Endothelial cell of umbilical vein (primary cell): ENCODE measurements at regions not wholly inside any gene's neighbourhood (a gene's known extent, or its start where the extent isn't known, plus 50 kb on each side); places are given as distances from the start of the nearest gene placed in this dataset.

Experiments
- BruUV-seq: library from RNA; stranded (reverse); fragments of 400-500 nt; replicated peaks from 2 replicates; lab custom pipeline; 2021; lab: Mats Ljungman, UMichigan
- CTCF ChIA-PET: fragments of 300-600, 350-600 bp; sonication (Branson Sonifier 250); formaldehyde crosslinking; loops from one replicate; lab custom pipeline; 2021; ENCODE audit warnings: antibody characterized with exemption, inconsistent platforms; lab: Charles Lee
- POLR2A ChIA-PET: fragments of 300-600, 350-600 bp; sonication (Branson Sonifier 250); formaldehyde crosslinking; loops from one replicate; lab custom pipeline; 2021; ENCODE audit warnings: antibody characterized with exemption, inconsistent platforms; lab: Charles Lee
- DNase-seq: peaks from one replicate; pipeline ENCODE4 v3.0.0-alpha.2; 2011; ENCODE audit warnings: low read depth, low spot score
- FAIRE-seq: peaks from 2 replicates; lab custom pipeline; 2011; peaks lifted over from hg19 to GRCh38; lab: Jason Lieb, UNC
- H2AFZ ChIP-seq: 2 replicates; pipeline ENCODE4 v1.6.0; 2012; ENCODE audit warnings: low read depth, low read length, control low read depth, inconsistent platforms
- H3K27ac ChIP-seq: 2 replicates; pipeline ENCODE4 v1.5.1; 2011; ENCODE audit warnings: low read depth, mild to moderate bottlenecking, control low read depth, low read length, moderate library complexity; ENCODE audit not compliant: insufficient read depth
- H3K27me3 ChIP-seq, 2 experiments: 2 replicates each; pipeline versions ENCODE4 v1.6.0 to v1.6.1; 2011; ENCODE audit warnings: low read length in 2 of 2, mixed read lengths in 1 of 2; ENCODE audit not compliant: control insufficient read depth in 2 of 2, insufficient read depth in 2 of 2
- H3K36me3 ChIP-seq, 2 experiments: 2 replicates in 1 of 2; 3 replicates in 1 of 2; pipeline ENCODE4 v1.5.1; 2011; ENCODE audit warnings: low read length in 2 of 2, mild to moderate bottlenecking in 1 of 2, moderate library complexity in 1 of 2; ENCODE audit not compliant: control insufficient read depth in 2 of 2, insufficient read depth in 2 of 2; ENCODE audit errors: extremely low read depth in 1 of 2
- H3K4me1 ChIP-seq: 3 replicates; pipeline ENCODE4 v1.5.1; 2011; ENCODE audit warnings: mild to moderate bottlenecking, low read length; ENCODE audit not compliant: control insufficient read depth, insufficient read depth; ENCODE audit errors: extremely low read depth
- H3K4me2 ChIP-seq: 2 replicates; pipeline ENCODE4 v1.6.1; 2011; ENCODE audit warnings: low read length, control low read depth, mixed read lengths; ENCODE audit not compliant: insufficient read depth
- H3K4me3 ChIP-seq, 3 experiments: fragments of 200-600 bp in 1 of 3; sonication (generic), shearing (Covaris generic) in 1 of 3; replicated peaks in 1 of 3; 2 replicates each; pipeline ENCODE4 v1.5.1; 2011 to 2016; ENCODE audit warnings: control low read depth in 3 of 3, low read length in 3 of 3, mild to moderate bottlenecking in 2 of 3, inconsistent platforms in 1 of 3, low read depth in 1 of 3, moderate library complexity in 1 of 3; ENCODE audit not compliant: insufficient read depth in 1 of 3
- H3K79me2 ChIP-seq: 2 replicates; pipeline ENCODE4 v1.6.0; 2012; ENCODE audit warnings: low read length, inconsistent platforms; ENCODE audit not compliant: control insufficient read depth, insufficient read depth
- H3K9ac ChIP-seq: replicated peaks from 2 replicates; pipeline ENCODE3; 2011; ENCODE audit warnings: low read length, control low read depth; ENCODE audit not compliant: insufficient read depth; ENCODE audit errors: extremely low read depth
- H3K9me1 ChIP-seq: replicated peaks from 3 replicates; pipeline ENCODE4 v1.6.0; 2011; ENCODE audit warnings: mild to moderate bottlenecking, low read length; ENCODE audit not compliant: control insufficient read depth, insufficient read depth; ENCODE audit errors: extremely low read depth
- H3K9me3 ChIP-seq: replicated peaks from 2 replicates; pipeline ENCODE4 v1.5.1; 2012; ENCODE audit warnings: low read length, inconsistent platforms; ENCODE audit not compliant: control insufficient read depth, insufficient read depth
- H4K20me1 ChIP-seq: replicated peaks from 2 replicates; pipeline ENCODE3; 2011; ENCODE audit warnings: mild to moderate bottlenecking, low read length; ENCODE audit not compliant: control insufficient read depth, insufficient read depth; ENCODE audit errors: extremely low read depth
- CTCF ChIP-seq, 2 donors: IDR thresholded peaks; 1 replicate in 1 of 2; 2 replicates in 1 of 2; pipeline ENCODE4 v1.5.1; 2011; ENCODE audit warnings: low read length in 2 of 2, mild to moderate bottlenecking in 2 of 2, moderate library complexity in 2 of 2, control low read depth in 1 of 2, inconsistent platforms in 1 of 2, low read depth in 1 of 2; ENCODE audit not compliant: insufficient read depth in 1 of 2; ENCODE audit errors: extremely low read depth in 1 of 2
- EZH2 ChIP-seq: IDR thresholded peaks from 2 replicates; pipeline ENCODE4 v1.6.1; 2012; ENCODE audit warnings: borderline replicate concordance, low read depth, mild to moderate bottlenecking, moderate library complexity, low read length, inconsistent platforms; ENCODE audit not compliant: severe bottlenecking
- FOS ChIP-seq: IDR thresholded peaks from 2 replicates; pipeline ENCODE4 v1.6.1; 2011; ENCODE audit warnings: mild to moderate bottlenecking, low read length, moderate library complexity, borderline replicate concordance; ENCODE audit not compliant: insufficient read depth
- GATA2 ChIP-seq: IDR thresholded peaks from 2 replicates; pipeline ENCODE4 v1.7.0; 2011; ENCODE audit warnings: low read depth, mild to moderate bottlenecking, moderate library complexity, mixed read lengths, low read length; ENCODE audit not compliant: insufficient read length, insufficient read depth
- JUN ChIP-seq: IDR thresholded peaks from 2 replicates; pipeline ENCODE4 v1.6.1; 2011; ENCODE audit warnings: borderline replicate concordance, low read depth; ENCODE audit not compliant: insufficient read length, insufficient read depth
- MYC ChIP-seq: IDR thresholded peaks from one replicate; pipeline ENCODE4 v1.6.1; 2011; ENCODE audit warnings: mild to moderate bottlenecking, low read depth, low read length
- POLR2A ChIP-seq: IDR thresholded peaks from 2 replicates; pipeline ENCODE4 v1.6.1; 2012; ENCODE audit warnings: low read depth, mild to moderate bottlenecking, control low read depth, low read length
- POLR2AphosphoS5 ChIP-seq: IDR thresholded peaks from 2 replicates; pipeline ENCODE4 v1.6.1; 2012; ENCODE audit warnings: low read depth, mild to moderate bottlenecking, control low read depth, low read length, moderate library complexity; ENCODE audit not compliant: insufficient read depth
- dilution Hi-C: fragments of 300-500 bp; cut with MboI; formaldehyde crosslinking; loops from one replicate; pipeline ENCODE4 v1.15.0; 2019; ENCODE audit warnings: low sequenced_read_pairs; ENCODE audit not compliant: extremely low pct_ligation_motif_present
- intact Hi-C: fragments of 100-400 bp; cut with micrococcal nuclease; formaldehyde crosslinking; loops from one replicate; pipeline ENCODE4 v1.10.0; 2022
- TF ChIP-seq, protein P1 (sequence below): IDR thresholded peaks from 2 replicates; pipeline ENCODE4 v1.6.1; 2011; ENCODE audit not compliant: insufficient read depth, insufficient read length

- Histone ChIP-seq H3K9me1 (no peaks in the 10 kb centered on the region), H3K9me3 (no peaks in the 10 kb centered on the region), H3K4me2 (no peak overlapping the region), H3K79me2 (no peaks in the 10 kb centered on the region), H3K9ac (no peak overlapping the region), H3K4me3 (no peak overlapping the region), H3K27ac (no peak overlapping the region), H3K27me3 (no peaks in the 10 kb centered on the region), H3K36me3 (no peaks in the 10 kb centered on the region), H3K4me1 (no peaks in the 10 kb centered on the region), H4K20me1 (no peaks in the 10 kb centered on the region), H2AFZ (no peak overlapping the region)
- intact Hi-C loops, result no loop called here
- CTCF ChIA-PET, result no interaction called here
- DNase-seq (no peak), FAIRE-seq (no peak)
- dilution Hi-C loops, result no loop called here
- TF ChIP-seq POLR2A (no peak), JUN (no peak), POLR2AphosphoS5 (no peak), FOS (no peak), MYC (no peak)
- TF ChIP-seq, protein P1, sequence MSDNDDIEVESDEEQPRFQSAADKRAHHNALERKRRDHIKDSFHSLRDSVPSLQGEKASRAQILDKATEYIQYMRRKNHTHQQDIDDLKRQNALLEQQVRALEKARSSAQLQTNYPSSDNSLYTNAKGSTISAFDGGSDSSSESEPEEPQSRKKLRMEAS, result no peak
- POLR2A ChIA-PET, result no interaction called here
- no TSS peak for BruUV-seq
These were observed 367.7 kb downstream of the PRELID2 start for GRCh38 chr5:145467446-145467845.

DNA sequence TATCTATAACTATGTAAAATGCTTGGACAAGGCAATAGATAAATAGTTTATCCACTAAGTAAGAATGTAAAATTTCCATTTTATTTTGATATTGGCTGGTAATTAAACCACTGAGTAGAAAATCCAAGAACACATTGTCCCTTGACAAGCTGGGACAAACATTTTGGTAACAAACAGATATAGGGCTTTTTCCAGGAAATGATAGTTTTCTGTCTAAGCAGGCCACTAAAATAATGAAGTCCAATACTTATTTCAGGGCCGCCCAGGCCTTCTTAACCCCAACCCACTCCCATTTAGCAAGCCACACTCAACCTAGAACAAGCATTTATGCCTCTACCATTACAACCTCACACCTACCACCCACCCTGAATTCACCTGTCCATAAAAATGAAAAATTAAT is 368.6 kb downstream of the PRELID2 start:
- CTCF ChIA-PET, result no interaction called here
- H3K79me2 ChIP-seq, result no peaks in the 10 kb centered on the region
- no peak overlapping the region for H3K9ac ChIP-seq
- TF ChIP-seq POLR2A (no peak), FOS (no peak), MYC (no peak), GATA2 (no peak), EZH2 (no peak), CTCF (IDR thresholded peaks at IDR 0.05; ENCODE audit: extremely low read depth in 1 of 2, insufficient read depth in 1 of 2, low read depth in 1 of 2, low read length in 2 of 2) (no peak), POLR2AphosphoS5 (no peak), JUN (no peak)
- TF ChIP-seq, protein P1, result no peak
- no peaks in the 10 kb centered on the region for H3K27me3 ChIP-seq
- H3K9me1 ChIP-seq, result no peaks in the 10 kb centered on the region
- intact Hi-C loops (no loop called here), dilution Hi-C loops (no loop called here)
- no TSS peak for BruUV-seq
- H4K20me1 ChIP-seq, result no peaks in the 10 kb centered on the region
- H3K4me2 ChIP-seq, result no peak overlapping the region
- H2AFZ ChIP-seq, result no peak overlapping the region
- H3K4me3 ChIP-seq, result no peak overlapping the region
- no peak for FAIRE-seq
- no peak for DNase-seq
- POLR2A ChIA-PET, result no interaction called here
- no peaks in the 10 kb centered on the region for H3K4me1 ChIP-seq
- H3K9me3 ChIP-seq, result no peaks in the 10 kb centered on the region
- no peak overlapping the region for H3K27ac ChIP-seq
- no peaks in the 10 kb centered on the region for H3K36me3 ChIP-seq
